ENCODE measurements at regions not wholly inside any gene's neighbourhood (a gene's known extent, or its start where the extent isn't known, plus 50 kb on each side); places are given as distances from the start of the nearest gene placed in this dataset.

- in situ Hi-C loops (cut with MboI; ENCODE audit: low pct_unique_long_range_greater_than_20kb, low sequenced_read_pairs), result no loop called here
- no peak for DNase-seq
Observed at GRCh38 chr6:1025821-1026220, 286.1 kb upstream of the FOXQ1 start.

GRCh38 chr6:1024587-1024986 lies 287.3 kb upstream of the FOXQ1 start:
- in situ Hi-C loops (cut with MboI; ENCODE audit: low pct_unique_long_range_greater_than_20kb, low sequenced_read_pairs), result no loop called here
- DNase-seq, result no peak

GRCh38 chr6:1024161-1024560 lies 287.7 kb upstream of the FOXQ1 start:
- DNase-seq, result no peak
- in situ Hi-C loops (cut with MboI; ENCODE audit: low pct_unique_long_range_greater_than_20kb, low sequenced_read_pairs), result no loop called here

GRCh38 chr6:1023229-1023628 lies 288.7 kb upstream of the FOXQ1 start:
- no peak for DNase-seq
- in situ Hi-C loops (cut with MboI; ENCODE audit: low pct_unique_long_range_greater_than_20kb, low sequenced_read_pairs), result no loop called here

GRCh38 chr6:1022719-1023118 lies 289.2 kb upstream of the FOXQ1 start:
- in situ Hi-C loops (cut with MboI; ENCODE audit: low pct_unique_long_range_greater_than_20kb, low sequenced_read_pairs), result no loop called here
- DNase-seq, result no peak

- DNase-seq, result no peak
- in situ Hi-C loops (cut with MboI; ENCODE audit: low pct_unique_long_range_greater_than_20kb, low sequenced_read_pairs), result no loop called here
Observed at GRCh38 chr6:1020837-1021236, 291.1 kb upstream of the FOXQ1 start.

GRCh38 chr6:1020133-1020532 lies 291.8 kb upstream of the FOXQ1 start:
- in situ Hi-C loops (cut with MboI; ENCODE audit: low pct_unique_long_range_greater_than_20kb, low sequenced_read_pairs), result no loop called here
- DNase-seq, result no peak

GRCh38 chr6:1018041-1018440 lies 293.9 kb upstream of the FOXQ1 start:
- in situ Hi-C loops (cut with MboI; ENCODE audit: low pct_unique_long_range_greater_than_20kb, low sequenced_read_pairs), result no loop called here
- no peak for DNase-seq

- in situ Hi-C loops (cut with MboI; ENCODE audit: low pct_unique_long_range_greater_than_20kb, low sequenced_read_pairs), result no loop called here
- DNase-seq, result no peak
Observed at GRCh38 chr6:1016329-1017302, 295.3 kb upstream of the FOXQ1 start.

- no peak for DNase-seq
- in situ Hi-C loops (cut with MboI; ENCODE audit: low pct_unique_long_range_greater_than_20kb, low sequenced_read_pairs), result no loop called here
Observed at GRCh38 chr6:1015825-1016224, 296.1 kb upstream of the FOXQ1 start.

- in situ Hi-C loops (cut with MboI; ENCODE audit: low pct_unique_long_range_greater_than_20kb, low sequenced_read_pairs), result no loop called here
- no peak for DNase-seq
Observed at GRCh38 chr6:1014431-1014807, 297.5 kb upstream of the FOXQ1 start.

GRCh38 chr6:1013656-1014430 lies 298.1 kb upstream of the FOXQ1 start:
- in situ Hi-C loops (cut with MboI; ENCODE audit: low pct_unique_long_range_greater_than_20kb, low sequenced_read_pairs), result no loop called here
- DNase-seq, result no peak

GRCh38 chr6:1009103-1009502 lies 302.8 kb upstream of the FOXQ1 start:
- DNase-seq, result no peak
- in situ Hi-C loops (cut with MboI; ENCODE audit: low pct_unique_long_range_greater_than_20kb, low sequenced_read_pairs), result no loop called here

GRCh38 chr6:1007159-1007558 lies 304.7 kb upstream of the FOXQ1 start:
- no peak for DNase-seq
- in situ Hi-C loops (cut with MboI; ENCODE audit: low pct_unique_long_range_greater_than_20kb, low sequenced_read_pairs), result no loop called here

GRCh38 chr6:1004885-1005630 lies 306.8 kb upstream of the FOXQ1 start:
- no peak for DNase-seq
- in situ Hi-C loops (cut with MboI; ENCODE audit: low pct_unique_long_range_greater_than_20kb, low sequenced_read_pairs), result no loop called here

- in situ Hi-C loops (cut with MboI; ENCODE audit: low pct_unique_long_range_greater_than_20kb, low sequenced_read_pairs), result no loop called here
- no peak for DNase-seq
Observed at GRCh38 chr6:1003394-1004160, 308.3 kb upstream of the FOXQ1 start.

- in situ Hi-C loops (cut with MboI; ENCODE audit: low pct_unique_long_range_greater_than_20kb, low sequenced_read_pairs), result no loop called here
- DNase-seq, result no peak
Observed at GRCh38 chr6:1002989-1003388, 308.9 kb upstream of the FOXQ1 start.

GRCh38 chr6:1001655-1002349 lies 308.9 kb upstream of the EXOC2 start:
- no peak for DNase-seq
- in situ Hi-C loops (cut with MboI; ENCODE audit: low pct_unique_long_range_greater_than_20kb, low sequenced_read_pairs), result no loop called here

Data from KBM-7 (cell line).